Uterus (tissue), 2 donors: ENCODE measurements at regions not wholly inside any gene's neighbourhood (a gene's known extent, or its start where the extent isn't known, plus 50 kb on each side); places are given as distances from the start of the nearest gene placed in this dataset.

ENCODE experiments used
- CTCF ChIP-seq, 4 experiments: fragments of 200-600 bp in 2 of 4; fragments of 450-650 bp in 2 of 4; sonication (generic) in 2 of 4; IDR thresholded peaks; one replicate each; pipeline ENCODE4 v1.5.1; 2016 to 2019; ENCODE audit warnings: antibody characterized with exemption in 4 of 4, mild to moderate bottlenecking in 2 of 4, moderate library complexity in 1 of 4
- POLR2A ChIP-seq, 2 donors: fragments of 450-650 bp; IDR thresholded peaks; one replicate each; pipeline ENCODE4 v1.6.1; 2016; ENCODE audit warnings: antibody characterized with exemption in 2 of 2, mild to moderate bottlenecking in 1 of 2, moderate library complexity in 1 of 2

DNA sequence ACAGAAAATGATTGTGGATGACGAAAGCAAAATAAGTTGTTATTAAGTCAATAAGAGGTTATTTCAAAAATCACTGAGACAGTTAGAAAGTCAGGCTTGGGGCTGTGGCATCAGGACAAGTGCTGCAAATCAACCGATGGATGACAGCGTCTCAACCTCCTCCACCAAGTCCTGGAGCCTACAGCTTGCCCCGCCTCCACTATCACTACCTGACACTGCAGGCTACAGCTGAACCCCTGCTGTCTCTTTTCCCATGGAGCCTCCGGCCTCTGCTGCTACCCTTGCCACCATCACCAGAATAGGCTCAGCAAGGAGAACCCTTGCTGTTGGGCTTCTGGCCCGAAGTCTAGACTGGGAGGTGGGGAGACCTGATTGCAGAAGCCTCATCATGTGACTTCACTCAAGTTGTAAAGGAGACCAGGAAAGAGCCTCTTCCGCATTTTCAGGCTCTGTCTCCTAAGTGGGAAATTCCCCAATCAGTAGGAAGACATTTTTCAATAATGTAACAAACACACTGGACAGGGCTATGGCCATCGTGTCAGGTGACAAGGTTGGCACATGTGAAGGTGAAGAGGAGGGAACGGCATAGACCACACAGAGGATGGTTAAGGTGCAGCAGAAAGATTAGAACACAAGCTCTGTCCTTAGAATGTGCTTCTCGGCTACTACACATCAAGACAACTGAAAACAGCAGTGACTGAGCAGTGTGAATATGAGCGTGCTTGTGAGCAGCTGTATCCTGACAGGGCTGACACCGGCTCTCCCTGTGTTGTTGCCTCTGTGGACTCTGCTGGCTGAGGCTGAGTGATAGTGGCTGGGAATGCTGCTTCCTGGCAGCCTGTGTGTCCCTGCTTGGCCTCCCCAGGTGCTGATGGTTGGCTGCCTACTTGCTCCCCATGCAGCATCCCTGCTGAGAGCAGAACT, 660.7 kb downstream of the PTPRU start:
- TF ChIP-seq CTCF (IDR thresholded peaks at IDR 0.05): no peak
- no peak for TF ChIP-seq POLR2A (IDR thresholded peaks at IDR 0.05)
